ENCODE measurements at regions not wholly inside any gene's neighbourhood (a gene's known extent, or its start where the extent isn't known, plus 50 kb on each side); places are given as distances from the start of the nearest gene placed in this dataset.

DNA sequence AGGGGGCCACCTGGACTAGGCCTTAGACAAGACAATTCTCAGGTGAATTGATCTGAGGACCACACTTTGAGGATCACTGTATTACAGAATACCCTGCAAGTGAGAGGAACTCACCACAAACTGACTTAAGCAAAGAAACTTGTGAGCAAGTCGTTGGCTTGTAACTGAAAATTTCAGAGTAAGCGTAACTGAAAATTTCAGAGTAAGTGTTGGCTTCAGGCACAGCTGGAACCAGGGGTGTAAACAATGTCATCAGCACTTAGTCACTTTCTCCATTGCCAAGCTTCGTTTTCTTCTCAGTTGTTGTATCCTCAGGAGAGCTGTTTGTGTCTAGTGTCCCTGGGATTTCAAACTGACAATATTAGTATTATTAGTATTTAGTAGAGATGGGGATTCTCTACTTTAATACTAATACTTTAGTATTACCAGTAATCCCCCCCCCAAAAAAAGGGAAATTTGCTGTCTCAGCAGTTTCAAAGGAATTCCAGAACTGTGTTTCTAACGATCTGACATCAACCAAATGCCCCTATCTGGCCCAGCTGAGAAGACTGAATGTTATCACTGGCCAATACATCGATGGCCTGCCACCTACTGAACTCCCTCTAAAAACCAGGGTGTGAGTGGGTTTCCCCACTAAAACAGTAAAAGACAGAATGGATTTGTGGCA is 474.4 kb downstream of the NTRK3 start:
- Histone ChIP-seq H3K4me3 (ENCODE audit: low read depth, low read length) (no peak overlapping the region), H3K9me3 (no peaks in the 10 kb centered on the region), H3K4me1 (no peaks in the 10 kb centered on the region; the same call in 1 of the 2 replicates), H3K36me3 (no peaks in the 10 kb centered on the region), H3K27me3 (no peaks in the 10 kb centered on the region)
- DNase-seq, result no peak
- TF ChIP-seq, protein P1, sequence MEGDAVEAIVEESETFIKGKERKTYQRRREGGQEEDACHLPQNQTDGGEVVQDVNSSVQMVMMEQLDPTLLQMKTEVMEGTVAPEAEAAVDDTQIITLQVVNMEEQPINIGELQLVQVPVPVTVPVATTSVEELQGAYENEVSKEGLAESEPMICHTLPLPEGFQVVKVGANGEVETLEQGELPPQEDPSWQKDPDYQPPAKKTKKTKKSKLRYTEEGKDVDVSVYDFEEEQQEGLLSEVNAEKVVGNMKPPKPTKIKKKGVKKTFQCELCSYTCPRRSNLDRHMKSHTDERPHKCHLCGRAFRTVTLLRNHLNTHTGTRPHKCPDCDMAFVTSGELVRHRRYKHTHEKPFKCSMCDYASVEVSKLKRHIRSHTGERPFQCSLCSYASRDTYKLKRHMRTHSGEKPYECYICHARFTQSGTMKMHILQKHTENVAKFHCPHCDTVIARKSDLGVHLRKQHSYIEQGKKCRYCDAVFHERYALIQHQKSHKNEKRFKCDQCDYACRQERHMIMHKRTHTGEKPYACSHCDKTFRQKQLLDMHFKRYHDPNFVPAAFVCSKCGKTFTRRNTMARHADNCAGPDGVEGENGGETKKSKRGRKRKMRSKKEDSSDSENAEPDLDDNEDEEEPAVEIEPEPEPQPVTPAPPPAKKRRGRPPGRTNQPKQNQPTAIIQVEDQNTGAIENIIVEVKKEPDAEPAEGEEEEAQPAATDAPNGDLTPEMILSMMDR (IDR thresholded peaks at IDR 0.05; ENCODE audit: low read depth, low read length), result no peak

DNA sequence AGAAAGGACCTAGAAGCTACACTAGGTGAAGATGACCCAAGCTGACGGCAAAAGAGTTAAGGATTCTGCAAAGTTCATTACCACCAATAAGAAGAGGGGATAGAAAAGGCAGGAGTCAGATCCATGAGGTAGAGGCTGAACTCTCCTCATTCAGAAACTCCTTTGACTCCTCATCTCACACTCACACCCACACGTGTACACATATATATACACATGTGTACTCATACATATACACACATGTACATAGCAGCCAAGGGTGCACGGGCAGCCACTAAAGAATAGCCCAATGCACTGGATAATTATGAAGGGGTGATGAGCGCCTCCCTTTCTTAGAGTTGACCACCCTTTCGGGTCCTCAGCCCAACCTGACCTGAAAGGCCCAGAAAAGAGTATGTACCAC is 476.8 kb downstream of the NTRK3 start:
- no peak overlapping the region for H3K4me3 ChIP-seq (ENCODE audit: low read depth, low read length)
- no peak for DNase-seq
- TF ChIP-seq, protein P1 (IDR thresholded peaks at IDR 0.05; ENCODE audit: low read depth, low read length), result no peak
- H3K27me3 ChIP-seq, result no peaks in the 10 kb centered on the region
- no peaks in the 10 kb centered on the region for H3K9me3 ChIP-seq
- no peaks in the 10 kb centered on the region for H3K36me3 ChIP-seq
- H3K4me1 ChIP-seq, result no peaks in the 10 kb centered on the region; the same call in 1 of the 2 replicates

DNA sequence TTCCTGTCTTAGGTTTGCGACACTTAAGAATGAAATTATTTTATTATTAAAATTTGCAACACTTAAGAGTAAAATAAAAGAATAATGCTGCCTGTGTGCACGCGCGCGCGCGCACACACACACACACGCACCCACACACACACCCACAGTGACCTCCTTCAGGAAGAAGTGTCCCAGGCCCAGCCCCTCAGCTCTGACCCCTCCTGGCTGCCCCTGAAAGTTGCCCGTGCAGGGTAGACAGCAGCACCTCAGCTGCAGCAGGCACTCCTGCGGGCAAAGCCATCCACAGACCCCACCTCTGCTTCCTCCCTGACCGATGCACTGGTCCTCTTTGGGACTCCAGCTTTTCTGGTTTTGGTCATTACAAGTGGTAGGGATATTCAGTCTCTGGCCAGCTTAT is 478.2 kb downstream of the NTRK3 start:
- H3K36me3 ChIP-seq, result no peaks in the 10 kb centered on the region
- TF ChIP-seq, protein P1 (IDR thresholded peaks at IDR 0.05; ENCODE audit: low read depth, low read length), result no peak
- no peak overlapping the region for H3K4me3 ChIP-seq (ENCODE audit: low read depth, low read length)
- H3K4me1 ChIP-seq, result no peaks in the 10 kb centered on the region; the same call in 1 of the 2 replicates
- no peak for DNase-seq
- H3K27me3 ChIP-seq, result no peaks in the 10 kb centered on the region
- H3K9me3 ChIP-seq, result no peaks in the 10 kb centered on the region

DNA sequence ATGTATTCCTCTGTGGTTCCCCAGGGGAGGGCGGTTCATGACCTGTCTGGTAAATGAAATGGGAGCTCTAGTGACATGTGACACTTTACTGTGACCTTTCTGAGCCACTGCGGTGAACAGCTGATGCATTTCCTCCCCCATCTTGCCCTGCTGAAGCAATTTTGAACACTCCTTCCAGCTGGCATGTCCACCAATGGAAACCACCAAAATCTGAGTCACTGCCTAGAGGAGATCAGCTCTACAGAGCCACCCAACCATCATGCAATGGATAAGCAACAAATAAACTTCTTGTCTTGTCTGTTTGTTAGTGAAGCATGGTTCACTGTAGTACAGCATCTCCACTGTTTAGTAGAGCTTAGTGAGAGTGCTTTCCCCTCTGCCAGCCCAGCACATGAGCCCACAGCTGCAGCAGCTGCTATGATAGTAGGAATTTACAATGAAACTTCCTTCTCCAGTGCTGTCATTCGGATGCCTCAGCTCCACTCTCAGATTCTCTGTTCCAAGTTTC is 479.4 kb downstream of the NTRK3 start:
- DNase-seq, result no peak
- TF ChIP-seq, protein P1 (IDR thresholded peaks at IDR 0.05; ENCODE audit: low read depth, low read length), result no peak
- H3K36me3 ChIP-seq, result no peaks in the 10 kb centered on the region
- H3K4me3 ChIP-seq (ENCODE audit: low read depth, low read length), result no peak overlapping the region
- H3K4me1 ChIP-seq, result no peaks in the 10 kb centered on the region; the same call in 1 of the 2 replicates
- H3K9me3 ChIP-seq, result no peaks in the 10 kb centered on the region; the same call in 1 of the 2 replicates
- no peaks in the 10 kb centered on the region for H3K27me3 ChIP-seq

DNA sequence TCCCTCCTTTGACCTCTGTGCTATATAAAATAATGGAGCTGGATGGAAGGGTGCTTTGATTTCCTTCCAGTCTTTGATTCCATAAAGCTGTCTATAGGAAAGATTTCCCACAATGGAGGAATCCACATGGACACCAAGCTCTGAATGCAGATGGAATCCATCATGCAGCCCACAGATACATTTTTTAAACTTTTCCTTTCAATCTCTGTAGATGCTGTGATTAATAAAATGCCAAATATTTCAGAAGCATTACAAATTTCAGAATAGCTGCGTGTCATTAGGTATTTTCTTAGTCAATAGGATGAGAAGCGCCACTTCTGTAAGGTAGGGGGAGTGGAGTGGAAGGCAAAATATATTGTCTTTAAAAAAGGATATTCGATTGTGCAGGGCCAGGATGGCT is 489.0 kb downstream of the NTRK3 start:
- DNase-seq, result no peak
- Histone ChIP-seq H3K27me3 (no peaks in the 10 kb centered on the region), H3K4me3 (ENCODE audit: low read depth, low read length) (no peak overlapping the region), H3K9me3 (no peaks in the 10 kb centered on the region; the same call in 1 of the 2 replicates), H3K36me3 (no peaks in the 10 kb centered on the region), H3K4me1 (peaks cover 10% of the 10 kb centered on the region)
- TF ChIP-seq, protein P1 (IDR thresholded peaks at IDR 0.05; ENCODE audit: low read depth, low read length), result no peak

Measured in BE2C (cell line).